SK-N-SH (cell line): ENCODE measurements at regions not wholly inside any gene's neighbourhood (a gene's known extent, or its start where the extent isn't known, plus 50 kb on each side); places are given as distances from the start of the nearest gene placed in this dataset.

Experiments
- CTCF ChIA-PET: fragments of 300-600, 350-600 bp; formaldehyde crosslinking; extraction: SDS; loops from one replicate; lab custom pipeline; 2021; lab: Yijun Ruan, JAX
- POLR2A ChIA-PET: fragments of 350-600 bp; sonication (Branson Sonifier 250); formaldehyde crosslinking; extraction: SDS; loops from one replicate; lab custom pipeline; 2020; ENCODE audit warnings: antibody characterized with exemption, inconsistent platforms; lab: Yijun Ruan, JAX
- DNase-seq: peaks from one replicate; pipeline ENCODE4 v3.0.0; 2012
- H2AFZ ChIP-seq: fragments of 200-600 bp; sonication (generic); 2 replicates; pipeline ENCODE4 v1.8.1; 2016; ENCODE audit warnings: antibody characterized with exemption, mild to moderate bottlenecking, low read depth
- H3F3A ChIP-seq: fragments of 200-600 bp; sonication (generic); replicated peaks from 2 replicates; pipeline ENCODE3; 2016; ENCODE audit warnings: antibody characterized with exemption, mild to moderate bottlenecking; ENCODE audit not compliant: insufficient read depth
- H3K27ac ChIP-seq, 2 experiments: fragments of 200-500 bp in 1 of 2; fragments of 200-600 bp in 1 of 2; sonication (Bioruptor generic) in 1 of 2; sonication (generic), shearing (Covaris generic) in 1 of 2; 2 replicates each; pipeline versions ENCODE4 v1.5.1 to v1.6.1; 2014 to 2016; ENCODE audit warnings: low read depth in 2 of 2, inconsistent platforms in 1 of 2, low read length in 1 of 2, mild to moderate bottlenecking in 1 of 2, mixed read lengths in 1 of 2
- H3K27me3 ChIP-seq: fragments of 200-600 bp; sonication (generic), shearing (Covaris generic); 2 replicates; pipeline ENCODE4 v1.6.1; 2016; ENCODE audit warnings: mixed run types; ENCODE audit not compliant: insufficient read depth
- H3K36me3 ChIP-seq, 2 experiments: fragments of 200-500 bp in 1 of 2; fragments of 200-600 bp in 1 of 2; sonication (Bioruptor generic) in 1 of 2; sonication (generic) in 1 of 2; replicated peaks in 1 of 2; 2 replicates each; pipeline versions ENCODE3 to v1.5.1; 2014 to 2016; ENCODE audit warnings: low read length in 1 of 2, mild to moderate bottlenecking in 1 of 2; ENCODE audit not compliant: insufficient read depth in 2 of 2, control insufficient read depth in 1 of 2
- H3K4me1 ChIP-seq, 2 experiments: fragments of 200-500 bp in 1 of 2; fragments of 200-600 bp in 1 of 2; sonication (Bioruptor generic) in 1 of 2; sonication (generic), shearing (Covaris generic) in 1 of 2; 2 replicates each; pipeline versions ENCODE4 v1.5.1 to v1.6.1; 2014 to 2016; ENCODE audit warnings: low read depth in 1 of 2, low read length in 1 of 2, mixed run types in 1 of 2; ENCODE audit not compliant: insufficient read depth in 2 of 2, control insufficient read depth in 1 of 2
- H3K4me2 ChIP-seq: fragments of 200-600 bp; sonication (generic), shearing (Covaris generic); 2 replicates; pipeline ENCODE4 v1.6.1; 2017; ENCODE audit warnings: mixed run types
- H3K4me3 ChIP-seq, 2 experiments: fragments of 200-500 bp in 1 of 2; fragments of 200-600 bp in 1 of 2; sonication (Bioruptor generic) in 1 of 2; sonication (generic), shearing (Covaris generic) in 1 of 2; 2 replicates each; pipeline versions ENCODE4 v1.5.1 to v1.8.1; 2014 to 2016; ENCODE audit warnings: low read depth in 2 of 2, inconsistent platforms in 1 of 2, low read length in 1 of 2, mild to moderate bottlenecking in 1 of 2, mixed read lengths in 1 of 2, moderate library complexity in 1 of 2
- H3K79me2 ChIP-seq: fragments of 200-600 bp; sonication (generic); 2 replicates; pipeline ENCODE4 v1.8.1; 2017; ENCODE audit warnings: mild to moderate bottlenecking; ENCODE audit not compliant: insufficient read depth
- H3K9ac ChIP-seq: fragments of 200-600 bp; sonication (generic); 2 replicates; pipeline ENCODE4 v1.6.1; 2017; ENCODE audit warnings: mixed run types
- H3K9me2 ChIP-seq: fragments of 200-600 bp; sonication (generic); 2 replicates; pipeline ENCODE4 v1.6.1; 2017; ENCODE audit warnings: mixed run types
- H3K9me3 ChIP-seq: fragments of 200-600 bp; sonication (generic); 2 replicates; pipeline ENCODE4 v1.6.1; 2017; ENCODE audit warnings: mixed run types, mild to moderate bottlenecking, moderate library complexity
- H4K20me1 ChIP-seq: fragments of 200-600 bp; sonication (generic); 2 replicates; pipeline ENCODE4 v1.6.1; 2017; ENCODE audit warnings: mild to moderate bottlenecking, mixed run types; ENCODE audit not compliant: insufficient read depth
- CTCF ChIP-seq: fragments of 200-600 bp; sonication (generic); IDR thresholded peaks from 2 replicates; pipeline ENCODE4 v1.6.1; 2017; ENCODE audit warnings: antibody characterized with exemption, mild to moderate bottlenecking, moderate library complexity
- FOSL2 ChIP-seq: IDR thresholded peaks from 2 replicates; pipeline ENCODE4 v1.4.0; 2012; ENCODE audit warnings: low read depth, mild to moderate bottlenecking, moderate library complexity, borderline replicate concordance
- FOXJ3 ChIP-seq: sonication (generic); formaldehyde crosslinking; IDR thresholded peaks from 2 replicates; pipeline ENCODE4 v1.5.1; 2020; ENCODE audit warnings: mild to moderate bottlenecking, missing genetic modification reagents
- FOXM1 ChIP-seq: IDR thresholded peaks from 2 replicates; pipeline ENCODE4 v1.4.0; 2012; ENCODE audit warnings: low read depth, mild to moderate bottlenecking
- MEF2A ChIP-seq: IDR thresholded peaks from 2 replicates; pipeline ENCODE4 v1.4.0; 2012; ENCODE audit warnings: low read depth, borderline replicate concordance
- MXI1 ChIP-seq: IDR thresholded peaks from 2 replicates; pipeline ENCODE4 v1.6.1; 2012; ENCODE audit warnings: mild to moderate bottlenecking, low read depth, low read length, improper control_type of control experiment
- RCOR1 ChIP-seq: fragments of 150-350 bp; IDR thresholded peaks from 2 replicates; pipeline ENCODE4 v1.6.1; 2017; ENCODE audit warnings: antibody characterized with exemption, low read length
- SMC3 ChIP-seq: IDR thresholded peaks from 2 replicates; pipeline ENCODE4 v1.6.1; 2012; ENCODE audit warnings: low read depth, low read length, improper control_type of control experiment
- TAF1 ChIP-seq: IDR thresholded peaks from 2 replicates; pipeline ENCODE4 v1.6.1; 2012; ENCODE audit warnings: low read depth, mild to moderate bottlenecking, low read length, moderate library complexity, borderline replicate concordance
- TCF12 ChIP-seq: IDR thresholded peaks from 2 replicates; pipeline ENCODE4 v1.4.0; 2012
- ZBTB33 ChIP-seq: IDR thresholded peaks from 2 replicates; pipeline ENCODE4 v1.4.0; 2012; ENCODE audit warnings: low read depth, borderline replicate concordance
- WGBS: methylation state at CpG from one replicate; pipeline ENCODE4 v1.1.6; 2017; ENCODE audit warnings: low lambda C conversion rate; 5-methylcytosine and 5-hydroxymethylcytosine counted together
- TF ChIP-seq, protein P1 (sequence below): fragments of 150-350 bp; IDR thresholded peaks from 2 replicates; pipeline ENCODE4 v1.6.1; 2017; ENCODE audit warnings: antibody characterized with exemption, low read length, low read depth, borderline replicate concordance

DNA sequence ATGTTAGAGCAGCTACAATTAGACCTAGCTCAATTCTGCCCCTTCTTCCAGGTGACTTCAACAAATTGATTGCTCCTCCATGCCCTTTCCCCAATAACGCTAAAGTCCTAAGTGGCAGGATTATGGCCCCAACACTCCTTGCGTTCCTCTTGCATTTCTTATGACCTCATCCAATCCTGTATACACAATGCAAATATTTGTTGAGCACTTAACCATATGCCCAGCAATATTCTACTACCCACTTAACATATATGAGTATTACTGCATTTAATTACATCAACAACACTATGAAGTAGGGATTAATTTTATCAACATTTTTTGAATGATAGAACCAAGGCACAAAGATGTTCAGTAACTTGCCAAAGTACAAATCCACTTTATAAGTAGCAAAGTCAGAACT, 54.2 kb upstream of the ACVR2A start (continued):
- no peak for TF ChIP-seq ZBTB33
- TF ChIP-seq, protein P1, sequence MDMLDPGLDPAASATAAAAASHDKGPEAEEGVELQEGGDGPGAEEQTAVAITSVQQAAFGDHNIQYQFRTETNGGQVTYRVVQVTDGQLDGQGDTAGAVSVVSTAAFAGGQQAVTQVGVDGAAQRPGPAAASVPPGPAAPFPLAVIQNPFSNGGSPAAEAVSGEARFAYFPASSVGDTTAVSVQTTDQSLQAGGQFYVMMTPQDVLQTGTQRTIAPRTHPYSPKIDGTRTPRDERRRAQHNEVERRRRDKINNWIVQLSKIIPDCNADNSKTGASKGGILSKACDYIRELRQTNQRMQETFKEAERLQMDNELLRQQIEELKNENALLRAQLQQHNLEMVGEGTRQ = no peak
- TF ChIP-seq, all 33 proteins: peak for 0

GRCh38 chr2:147789720-147790119, 55.1 kb upstream of the ACVR2A start:
- H3K27ac ChIP-seq = no peak overlapping the region
- TF ChIP-seq RCOR1 (no peak), TCF12 (no peak), MXI1 (no peak), FOXJ3 (CRISPR knock-in tag) (no peak), SMC3 (no peak), FOXM1 (no peak), CTCF (no peak), TAF1 (no peak), MEF2A (no peak)
- ChIA-PET POLR2A (no interaction called here), CTCF (interaction anchor here (1.0 kb wide), 1 partner anchor 121 kb away, joined by 3 read pairs; no protein-coding TSS in a partner anchor)
- H4K20me1 ChIP-seq = no peaks in the 10 kb centered on the region
- H3F3A ChIP-seq = no peaks in the 10 kb centered on the region
- no peak for DNase-seq
- no peak overlapping the region for H3K9ac ChIP-seq
- no peaks in the 10 kb centered on the region for H3K9me3 ChIP-seq
- H3K27me3 ChIP-seq = no peaks in the 10 kb centered on the region
- no peak overlapping the region for H3K4me3 ChIP-seq
- H3K4me2 ChIP-seq = 0 out of 2 replicates have a peak overlapping the region, but pooled peaks have one; percentile 29
- no peak overlapping the region for H2AFZ ChIP-seq
- 7% methylated on average over 3 of the region's 3 CpGs for WGBS
- no peaks in the 10 kb centered on the region for H3K9me2 ChIP-seq
- H3K79me2 ChIP-seq = no peaks in the 10 kb centered on the region
- no peaks in the 10 kb centered on the region for H3K36me3 ChIP-seq
- 0 out of 4 replicates have a peak, but pooled peaks cover 0 to 4% of the 10 kb centered on the region in 2 experiments for H3K4me1 ChIP-seq

GRCh38 chr2:147789287-147789686, 55.5 kb upstream of the ACVR2A start:
- Histone ChIP-seq H3K79me2 (no peaks in the 10 kb centered on the region), H3K9ac (no peak overlapping the region), H3K4me3 (no peak overlapping the region), H3K4me2 (0 out of 2 replicates have a peak overlapping the region, but pooled peaks have one; percentile 29), H3K4me1 (0 out of 4 replicates have a peak, but pooled peaks cover 0 to 4% of the 10 kb centered on the region in 2 experiments), H4K20me1 (no peaks in the 10 kb centered on the region), H3K36me3 (no peaks in the 10 kb centered on the region), H3K9me2 (no peaks in the 10 kb centered on the region), H3K27ac (no peak overlapping the region), H3K27me3 (no peaks in the 10 kb centered on the region), H3F3A (no peaks in the 10 kb centered on the region), H2AFZ (no peak overlapping the region), H3K9me3 (no peaks in the 10 kb centered on the region)
- 3% methylated on average over 2 of the region's 2 CpGs for WGBS
- CTCF ChIA-PET = no interaction called here
- TF ChIP-seq RCOR1 (no peak), FOSL2 (no peak)
- no peak for DNase-seq
- POLR2A ChIA-PET = no interaction called here
